ENCODE measurements at regions not wholly inside any gene's neighbourhood (a gene's known extent, or its start where the extent isn't known, plus 50 kb on each side); places are given as distances from the start of the nearest gene placed in this dataset.

GRCh38 chr5:144024545-144024944 is 145.9 kb downstream of the YIPF5 start:
- no peak for TF ChIP-seq CTCF (IDR thresholded peaks at IDR 0.05 in 8 of 11, conservative IDR thresholded peaks at IDR 0.05 in 3 of 11)
- TF ChIP-seq POLR2A (IDR thresholded peaks at IDR 0.05): no peak
